SK-N-SH treated with all-trans-retinoic acid at 6 μM for 48 hours (cell line): ENCODE measurements at regions not wholly inside any gene's neighbourhood (a gene's known extent, or its start where the extent isn't known, plus 50 kb on each side); places are given as distances from the start of the nearest gene placed in this dataset.

Experiments
- ATAC-seq: fragments of 200-7000 bp; cut with Tn5 transposase; 3 replicates; pipeline ENCODE4 v1.9.1; 2020; ENCODE audit warnings: mild to moderate bottlenecking, moderate library complexity
- ARNTL ChIP-seq: fragments of 450-650 bp; formaldehyde crosslinking; IDR thresholded peaks from 2 replicates; pipeline ENCODE4 v1.5.0; 2020; ENCODE audit warnings: low read depth, mild to moderate bottlenecking, moderate library complexity, borderline replicate concordance
- BACH2 ChIP-seq: fragments of 250-450 bp; sonication (Bioruptor Pico); IDR thresholded peaks from 2 replicates; pipeline ENCODE4 v1.9.0; 2021; ENCODE audit warnings: mild to moderate bottlenecking, borderline replicate concordance
- ESRRG ChIP-seq: fragments of 250-450 bp; sonication (Bioruptor Pico); IDR thresholded peaks from 2 replicates; pipeline ENCODE4 v1.6.1; 2021; ENCODE audit warnings: mild to moderate bottlenecking
- GLIS3 ChIP-seq: fragments of 250-450 bp; sonication (Bioruptor Pico); IDR thresholded peaks from 2 replicates; pipeline ENCODE4 v1.5.0; 2020; ENCODE audit warnings: mild to moderate bottlenecking, moderate library complexity
- ISL1 ChIP-seq: fragments of 250-450 bp; sonication (Bioruptor Pico); IDR thresholded peaks from 2 replicates; pipeline ENCODE4 v2.1.2; 2022; ENCODE audit warnings: mild to moderate bottlenecking, moderate library complexity
- OSR1 ChIP-seq: fragments of 250-450 bp; sonication (Bioruptor Pico); IDR thresholded peaks from 2 replicates; pipeline ENCODE4 v1.8.0; 2022; ENCODE audit warnings: moderate library complexity, mild to moderate bottlenecking, inconsistent platforms
- PPARA ChIP-seq: fragments of 250-450 bp; sonication (Bioruptor Pico); IDR thresholded peaks from 2 replicates; pipeline ENCODE4 v1.5.0; 2020; ENCODE audit warnings: mild to moderate bottlenecking, borderline replicate concordance
- RARB ChIP-seq: fragments of 250-450 bp; sonication (Bioruptor Pico); IDR thresholded peaks from 2 replicates; pipeline ENCODE4 v1.8.0; 2021; ENCODE audit warnings: mild to moderate bottlenecking, moderate library complexity
- SNAI2 ChIP-seq: fragments of 250-450 bp; sonication (Bioruptor Pico); IDR thresholded peaks from 2 replicates; pipeline ENCODE4 v1.5.0; 2020; ENCODE audit warnings: mild to moderate bottlenecking, moderate library complexity
- TCF4 ChIP-seq: fragments of 250-450 bp; sonication (Bioruptor Pico); IDR thresholded peaks from 2 replicates; pipeline ENCODE4 v1.8.0; 2021; ENCODE audit warnings: mild to moderate bottlenecking, moderate library complexity, borderline replicate concordance
- TOX ChIP-seq: fragments of 250-450 bp; sonication (Bioruptor Pico); IDR thresholded peaks from 2 replicates; pipeline ENCODE4 v1.8.0; 2021; ENCODE audit warnings: mild to moderate bottlenecking, moderate library complexity, borderline replicate concordance
- ZC3H10 ChIP-seq: fragments of 250-450 bp; sonication (Bioruptor Pico); IDR thresholded peaks from 2 replicates; pipeline ENCODE4 v1.5.1; 2021; ENCODE audit warnings: mild to moderate bottlenecking, moderate library complexity
- ZFP3 ChIP-seq: fragments of 250-450 bp; sonication (Bioruptor Pico); IDR thresholded peaks from 2 replicates; pipeline ENCODE4 v1.5.0; 2020; ENCODE audit warnings: mild to moderate bottlenecking, moderate library complexity
- ZFP30 ChIP-seq: fragments of 450-650 bp; formaldehyde crosslinking; IDR thresholded peaks from 2 replicates; pipeline ENCODE4 v1.5.0; 2022; ENCODE audit warnings: mild to moderate bottlenecking, moderate library complexity
- ZNF565 ChIP-seq: fragments of 450-650 bp; formaldehyde crosslinking; conservative IDR thresholded peaks from 2 replicates; pipeline ENCODE4 v1.5.0; 2020; ENCODE audit warnings: low read depth, mild to moderate bottlenecking, moderate library complexity
- ZNF70 ChIP-seq: fragments of 450-650 bp; formaldehyde crosslinking; IDR thresholded peaks from 2 replicates; pipeline ENCODE4 v1.5.0; 2020; ENCODE audit warnings: mild to moderate bottlenecking, moderate library complexity
- ZNF8 ChIP-seq: fragments of 450-650 bp; formaldehyde crosslinking; IDR thresholded peaks from 2 replicates; pipeline ENCODE4 v1.5.0; 2020; ENCODE audit warnings: mild to moderate bottlenecking, moderate library complexity
- TF ChIP-seq, protein P1 (sequence below): fragments of 250-450 bp; sonication (Bioruptor Pico); IDR thresholded peaks from 2 replicates; pipeline ENCODE4 v1.5.1; 2021; ENCODE audit warnings: mild to moderate bottlenecking, moderate library complexity
- TF ChIP-seq, protein P2 (sequence below): fragments of 250-450 bp; sonication (Bioruptor Pico); IDR thresholded peaks from 2 replicates; pipeline ENCODE4 v1.5.1; 2020; ENCODE audit warnings: low read depth, mild to moderate bottlenecking, moderate library complexity
- TF ChIP-seq, protein P3 (sequence below): fragments of 250-450 bp; sonication (Bioruptor Pico); IDR thresholded peaks from 2 replicates; pipeline ENCODE4 v1.8.0; 2020; ENCODE audit warnings: mild to moderate bottlenecking, moderate library complexity, borderline replicate concordance
- TF ChIP-seq, protein P4 (sequence below): fragments of 250-450 bp; sonication (Bioruptor Pico); IDR thresholded peaks from 2 replicates; pipeline ENCODE4 v1.8.0; 2021; ENCODE audit warnings: low read depth, mild to moderate bottlenecking, moderate library complexity, borderline replicate concordance
- TF ChIP-seq, protein P5 (sequence below): fragments of 250-450 bp; sonication (Bioruptor Pico); IDR thresholded peaks from 2 replicates; pipeline ENCODE4 v1.5.0; 2020; ENCODE audit warnings: mild to moderate bottlenecking, moderate library complexity

DNA sequence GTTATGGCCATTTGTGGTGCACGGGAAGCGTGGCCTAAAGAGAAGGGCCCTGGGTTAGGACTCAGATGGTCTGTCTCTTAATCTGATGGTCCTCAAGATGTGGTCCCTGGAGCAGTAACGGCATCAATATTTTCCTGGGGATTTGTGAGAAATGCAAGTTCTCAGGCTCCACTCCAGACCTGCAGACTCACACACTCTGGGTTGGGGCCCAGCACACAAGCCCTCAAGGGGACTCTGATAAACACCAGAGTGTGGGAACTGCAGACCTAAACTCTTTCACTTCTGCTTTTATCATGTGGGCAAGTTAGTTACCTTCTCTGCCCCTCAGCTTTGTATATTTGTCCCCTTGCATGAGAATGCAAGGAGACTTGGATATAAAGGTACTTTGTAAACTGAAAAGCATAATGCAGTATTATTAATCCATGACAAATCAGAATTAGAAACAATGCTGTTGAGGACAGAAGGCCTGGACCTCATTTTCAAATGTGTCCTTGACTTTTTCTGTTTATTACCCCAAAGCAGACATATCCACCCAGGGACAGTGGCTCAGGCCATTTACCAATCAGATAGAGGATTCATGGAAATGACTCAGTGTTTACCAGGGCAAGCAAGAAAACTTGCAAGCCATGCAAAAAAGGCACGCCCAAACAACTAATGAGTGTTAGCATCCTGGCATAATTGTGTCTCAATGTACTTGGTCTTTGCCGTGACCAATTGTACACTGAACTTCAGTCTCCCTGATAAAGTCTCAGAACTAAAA lies 157.0 kb downstream of the ASCL1 start:
- no peak for ATAC-seq
- TF ChIP-seq ZFP30 (CRISPR knock-in tag) (no peak), BACH2 (CRISPR knock-in tag) (no peak), TOX (CRISPR knock-in tag) (no peak), ISL1 (CRISPR knock-in tag) (no peak), SNAI2 (CRISPR knock-in tag) (no peak), ZNF70 (CRISPR knock-in tag) (no peak), ZC3H10 (CRISPR knock-in tag) (no peak), ZFP3 (no peak), ARNTL (no peak), ZNF565 (no peak), RARB (no peak), ESRRG (CRISPR knock-in tag) (no peak), TCF4 (no peak)
- TF ChIP-seq, protein P1, sequence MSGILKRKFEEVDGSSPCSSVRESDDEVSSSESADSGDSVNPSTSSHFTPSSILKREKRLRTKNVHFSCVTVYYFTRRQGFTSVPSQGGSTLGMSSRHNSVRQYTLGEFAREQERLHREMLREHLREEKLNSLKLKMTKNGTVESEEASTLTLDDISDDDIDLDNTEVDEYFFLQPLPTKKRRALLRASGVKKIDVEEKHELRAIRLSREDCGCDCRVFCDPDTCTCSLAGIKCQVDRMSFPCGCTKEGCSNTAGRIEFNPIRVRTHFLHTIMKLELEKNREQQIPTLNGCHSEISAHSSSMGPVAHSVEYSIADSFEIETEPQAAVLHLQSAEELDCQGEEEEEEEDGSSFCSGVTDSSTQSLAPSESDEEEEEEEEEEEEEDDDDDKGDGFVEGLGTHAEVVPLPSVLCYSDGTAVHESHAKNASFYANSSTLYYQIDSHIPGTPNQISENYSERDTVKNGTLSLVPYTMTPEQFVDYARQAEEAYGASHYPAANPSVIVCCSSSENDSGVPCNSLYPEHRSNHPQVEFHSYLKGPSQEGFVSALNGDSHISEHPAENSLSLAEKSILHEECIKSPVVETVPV (CRISPR knock-in tag), result no peak
- TF ChIP-seq, protein P2, sequence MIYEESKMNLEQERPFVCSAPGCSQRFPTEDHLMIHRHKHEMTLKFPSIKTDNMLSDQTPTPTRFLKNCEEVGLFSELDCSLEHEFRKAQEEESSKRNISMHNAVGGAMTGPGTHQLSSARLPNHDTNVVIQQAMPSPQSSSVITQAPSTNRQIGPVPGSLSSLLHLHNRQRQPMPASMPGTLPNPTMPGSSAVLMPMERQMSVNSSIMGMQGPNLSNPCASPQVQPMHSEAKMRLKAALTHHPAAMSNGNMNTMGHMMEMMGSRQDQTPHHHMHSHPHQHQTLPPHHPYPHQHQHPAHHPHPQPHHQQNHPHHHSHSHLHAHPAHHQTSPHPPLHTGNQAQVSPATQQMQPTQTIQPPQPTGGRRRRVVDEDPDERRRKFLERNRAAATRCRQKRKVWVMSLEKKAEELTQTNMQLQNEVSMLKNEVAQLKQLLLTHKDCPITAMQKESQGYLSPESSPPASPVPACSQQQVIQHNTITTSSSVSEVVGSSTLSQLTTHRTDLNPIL (CRISPR knock-in tag), result no peak
- TF ChIP-seq, protein P3, sequence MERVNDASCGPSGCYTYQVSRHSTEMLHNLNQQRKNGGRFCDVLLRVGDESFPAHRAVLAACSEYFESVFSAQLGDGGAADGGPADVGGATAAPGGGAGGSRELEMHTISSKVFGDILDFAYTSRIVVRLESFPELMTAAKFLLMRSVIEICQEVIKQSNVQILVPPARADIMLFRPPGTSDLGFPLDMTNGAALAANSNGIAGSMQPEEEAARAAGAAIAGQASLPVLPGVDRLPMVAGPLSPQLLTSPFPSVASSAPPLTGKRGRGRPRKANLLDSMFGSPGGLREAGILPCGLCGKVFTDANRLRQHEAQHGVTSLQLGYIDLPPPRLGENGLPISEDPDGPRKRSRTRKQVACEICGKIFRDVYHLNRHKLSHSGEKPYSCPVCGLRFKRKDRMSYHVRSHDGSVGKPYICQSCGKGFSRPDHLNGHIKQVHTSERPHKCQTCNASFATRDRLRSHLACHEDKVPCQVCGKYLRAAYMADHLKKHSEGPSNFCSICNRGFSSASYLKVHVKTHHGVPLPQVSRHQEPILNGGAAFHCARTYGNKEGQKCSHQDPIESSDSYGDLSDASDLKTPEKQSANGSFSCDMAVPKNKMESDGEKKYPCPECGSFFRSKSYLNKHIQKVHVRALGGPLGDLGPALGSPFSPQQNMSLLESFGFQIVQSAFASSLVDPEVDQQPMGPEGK (CRISPR knock-in tag), result no peak
- TF ChIP-seq, protein P4, sequence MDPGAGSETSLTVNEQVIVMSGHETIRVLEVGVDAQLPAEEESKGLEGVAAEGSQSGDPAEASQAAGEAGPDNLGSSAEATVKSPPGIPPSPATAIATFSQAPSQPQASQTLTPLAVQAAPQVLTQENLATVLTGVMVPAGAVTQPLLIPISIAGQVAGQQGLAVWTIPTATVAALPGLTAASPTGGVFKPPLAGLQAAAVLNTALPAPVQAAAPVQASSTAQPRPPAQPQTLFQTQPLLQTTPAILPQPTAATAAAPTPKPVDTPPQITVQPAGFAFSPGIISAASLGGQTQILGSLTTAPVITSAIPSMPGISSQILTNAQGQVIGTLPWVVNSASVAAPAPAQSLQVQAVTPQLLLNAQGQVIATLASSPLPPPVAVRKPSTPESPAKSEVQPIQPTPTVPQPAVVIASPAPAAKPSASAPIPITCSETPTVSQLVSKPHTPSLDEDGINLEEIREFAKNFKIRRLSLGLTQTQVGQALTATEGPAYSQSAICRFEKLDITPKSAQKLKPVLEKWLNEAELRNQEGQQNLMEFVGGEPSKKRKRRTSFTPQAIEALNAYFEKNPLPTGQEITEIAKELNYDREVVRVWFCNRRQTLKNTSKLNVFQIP (CRISPR knock-in tag), result no peak

DNA sequence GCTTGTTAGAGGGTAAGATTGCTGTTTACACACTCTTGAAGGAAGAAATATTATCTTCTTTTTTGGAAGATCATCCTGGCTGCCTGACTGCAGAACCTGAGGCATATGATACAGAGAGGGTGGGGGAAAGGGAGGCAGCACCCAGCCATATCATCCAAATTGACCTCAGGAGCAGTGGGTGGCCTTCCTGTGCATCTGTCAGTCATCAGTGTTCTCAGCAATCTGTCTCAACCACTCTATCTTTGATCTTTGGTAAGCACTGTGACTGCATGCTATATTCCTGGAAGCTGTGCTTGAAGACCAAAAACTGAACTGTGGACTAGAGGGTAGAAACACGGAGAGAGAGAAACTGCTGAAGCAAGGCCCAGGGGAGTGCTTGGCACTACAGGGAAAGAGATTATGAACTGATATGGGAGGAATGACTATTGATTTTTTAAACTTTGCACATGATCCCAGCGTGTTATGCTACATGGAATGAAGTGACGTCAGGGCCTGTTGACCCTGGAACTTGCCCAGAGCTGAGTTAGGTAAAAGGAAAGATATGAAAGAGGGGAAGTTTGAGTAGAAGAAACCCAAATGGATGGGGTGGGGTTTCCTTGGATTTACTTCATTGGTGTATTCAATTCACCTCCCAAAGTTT lies 171.5 kb downstream of the ASCL1 start:
- no peak for TF ChIP-seq PPARA
- no peak for TF ChIP-seq ZNF70 (CRISPR knock-in tag)
- no peak for TF ChIP-seq ZNF8 (CRISPR knock-in tag)
- TF ChIP-seq SNAI2 (CRISPR knock-in tag), result no peak
- no peak for TF ChIP-seq ZFP30 (CRISPR knock-in tag)
- ATAC-seq, result no peak

DNA sequence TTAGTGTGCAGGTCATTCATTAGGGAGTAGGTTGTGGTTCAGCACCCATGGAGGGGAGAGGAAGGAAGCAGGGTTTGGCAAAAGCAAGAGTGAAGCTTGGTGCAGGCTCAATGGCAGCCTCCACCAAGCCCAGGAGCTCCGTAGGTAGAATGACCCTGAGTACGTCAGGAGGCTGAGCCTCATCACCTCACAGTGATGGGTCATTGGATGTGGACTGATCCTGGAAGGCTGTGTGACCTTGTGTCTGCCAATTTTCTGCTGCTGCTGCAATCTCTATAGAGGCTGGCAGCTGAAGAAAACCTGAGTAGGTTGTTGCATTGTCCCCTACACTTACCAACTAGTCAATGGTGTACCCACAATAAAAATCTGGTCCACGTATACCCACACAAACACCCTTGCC lies 173.1 kb downstream of the ASCL1 start:
- ATAC-seq, result no peak
- TF ChIP-seq, protein P3 (CRISPR knock-in tag), result no peak
- TF ChIP-seq PPARA, result no peak
- TF ChIP-seq ZNF8 (CRISPR knock-in tag), result no peak
- TF ChIP-seq, protein P4 (CRISPR knock-in tag), result no peak
- no peak for TF ChIP-seq ZNF565
- no peak for TF ChIP-seq GLIS3 (CRISPR knock-in tag)
- TF ChIP-seq ZFP30 (CRISPR knock-in tag), result no peak
- TF ChIP-seq, protein P1 (CRISPR knock-in tag), result no peak
- TF ChIP-seq, protein P5, sequence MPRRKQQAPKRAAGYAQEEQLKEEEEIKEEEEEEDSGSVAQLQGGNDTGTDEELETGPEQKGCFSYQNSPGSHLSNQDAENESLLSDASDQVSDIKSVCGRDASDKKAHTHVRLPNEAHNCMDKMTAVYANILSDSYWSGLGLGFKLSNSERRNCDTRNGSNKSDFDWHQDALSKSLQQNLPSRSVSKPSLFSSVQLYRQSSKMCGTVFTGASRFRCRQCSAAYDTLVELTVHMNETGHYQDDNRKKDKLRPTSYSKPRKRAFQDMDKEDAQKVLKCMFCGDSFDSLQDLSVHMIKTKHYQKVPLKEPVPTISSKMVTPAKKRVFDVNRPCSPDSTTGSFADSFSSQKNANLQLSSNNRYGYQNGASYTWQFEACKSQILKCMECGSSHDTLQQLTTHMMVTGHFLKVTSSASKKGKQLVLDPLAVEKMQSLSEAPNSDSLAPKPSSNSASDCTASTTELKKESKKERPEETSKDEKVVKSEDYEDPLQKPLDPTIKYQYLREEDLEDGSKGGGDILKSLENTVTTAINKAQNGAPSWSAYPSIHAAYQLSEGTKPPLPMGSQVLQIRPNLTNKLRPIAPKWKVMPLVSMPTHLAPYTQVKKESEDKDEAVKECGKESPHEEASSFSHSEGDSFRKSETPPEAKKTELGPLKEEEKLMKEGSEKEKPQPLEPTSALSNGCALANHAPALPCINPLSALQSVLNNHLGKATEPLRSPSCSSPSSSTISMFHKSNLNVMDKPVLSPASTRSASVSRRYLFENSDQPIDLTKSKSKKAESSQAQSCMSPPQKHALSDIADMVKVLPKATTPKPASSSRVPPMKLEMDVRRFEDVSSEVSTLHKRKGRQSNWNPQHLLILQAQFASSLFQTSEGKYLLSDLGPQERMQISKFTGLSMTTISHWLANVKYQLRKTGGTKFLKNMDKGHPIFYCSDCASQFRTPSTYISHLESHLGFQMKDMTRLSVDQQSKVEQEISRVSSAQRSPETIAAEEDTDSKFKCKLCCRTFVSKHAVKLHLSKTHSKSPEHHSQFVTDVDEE, result no peak
- no peak for TF ChIP-seq OSR1 (CRISPR knock-in tag)
- TF ChIP-seq ZNF70 (CRISPR knock-in tag), result no peak
- no peak for TF ChIP-seq ZFP3
